Right lobe of liver (tissue), 6 donors: ENCODE measurements at regions not wholly inside any gene's neighbourhood (a gene's known extent, or its start where the extent isn't known, plus 50 kb on each side); places are given as distances from the start of the nearest gene placed in this dataset.

ENCODE experiments used
- ATAC-seq, 4 donors: fragments of 200-7000 bp; cut with Tn5 transposase; one replicate each; pipeline ENCODE4 v1.9.1; 2020; ENCODE audit warnings: mild to moderate bottlenecking in 4 of 4, moderate library complexity in 4 of 4
- DNase-seq, 3 donors: peaks; one replicate each; pipeline ENCODE4 v3.0.0-alpha.2; 2020
- H3K27ac ChIP-seq, 3 donors: fragments of 200-600 bp; one replicate each; pipeline ENCODE4 v1.8.0; 2022
- H3K27me3 ChIP-seq, 2 donors: fragments of 200-600 bp; one replicate each; pipeline ENCODE4 v1.8.0; 2022
- H3K36me3 ChIP-seq, 4 donors: fragments of 200-600 bp; sonication (generic) in 1 of 4; one replicate each; pipeline versions ENCODE4 v1.5.1 to v1.8.0; 2017 to 2022; ENCODE audit warnings: control low read depth in 1 of 4
- H3K4me1 ChIP-seq, 4 donors: fragments of 200-600 bp; sonication (generic) in 1 of 4; one replicate each; pipeline versions ENCODE4 v1.5.1 to v1.8.0; 2017 to 2022; ENCODE audit warnings: control low read depth in 1 of 4
- H3K4me3 ChIP-seq, 3 donors: fragments of 200-600 bp; one replicate each; pipeline ENCODE4 v1.8.0; 2022
- H3K9me3 ChIP-seq, 4 donors: fragments of 200-600 bp; sonication (generic) in 1 of 4; one replicate each; pipeline versions ENCODE4 v1.5.1 to v1.8.0; 2017 to 2022; ENCODE audit warnings: control low read depth in 1 of 4
- POLR2A ChIP-seq: fragments of 450-650 bp; IDR thresholded peaks from one replicate; pipeline ENCODE4 v1.6.1; 2017; ENCODE audit warnings: antibody characterized with exemption, mild to moderate bottlenecking
- WGBS: methylation state at CpG from one replicate; pipeline ENCODE4 v1.1.6; 2018; ENCODE audit warnings: low coverage, low lambda C conversion rate; ENCODE audit not compliant: insufficient coverage; ENCODE audit errors: missing lambda C conversion rate; 5-methylcytosine and 5-hydroxymethylcytosine counted together
- intact Hi-C, 2 donors: fragments of 100-400 bp; cut with DNase I; formaldehyde crosslinking; loops; one replicate each; pipeline versions ENCODE4 v1.11.2 to v1.14.1; 2022
- TF ChIP-seq, protein P1 (sequence below), 4 donors: fragments of 200-600 bp in 3 of 4; fragments of 450-650 bp in 1 of 4; IDR thresholded peaks; one replicate each; pipeline versions ENCODE4 v1.5.1 to v1.8.0; 2016 to 2022; ENCODE audit warnings: antibody characterized with exemption in 4 of 4, mild to moderate bottlenecking in 2 of 4
- donor health status: DM: no; HTN: yes; CAD: no.
- donor health status: DM: no; HTN: no; CAD: no.
- donor health status: DM: no; HTN: no; CAD: no.
- donor health status: DM: no; HTN: yes; CAD: no.
- donor health status: DM: no; HTN: yes; CAD: no.

DNA sequence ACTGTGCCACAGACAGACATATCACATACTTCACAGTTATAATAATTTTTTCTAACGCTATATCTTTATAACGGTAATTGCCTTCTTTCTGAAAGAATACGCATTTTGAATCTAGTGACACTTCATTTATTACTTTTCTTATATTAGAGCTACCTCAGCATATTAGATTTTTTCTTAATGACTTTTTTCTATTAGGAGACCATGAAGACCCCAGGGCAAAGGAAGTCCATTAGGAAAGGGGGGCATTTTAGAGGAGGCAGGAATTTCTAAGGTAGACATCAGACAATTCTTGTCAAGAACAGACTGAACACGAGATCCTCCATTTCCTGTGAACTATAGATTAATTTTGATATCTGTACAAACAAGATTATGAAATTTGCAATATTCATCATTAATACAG, 90.5 kb upstream of the NSMCE3 start:
- intact Hi-C loops, result no loop called here
- no peaks in the 10 kb centered on the region for H3K4me1 ChIP-seq
- H3K9me3 ChIP-seq, result no peaks in the 10 kb centered on the region
- DNase-seq, result no peak
- WGBS, result 57% methylated on average over 4 of the region's 4 CpGs
- no peak overlapping the region for H3K4me3 ChIP-seq
- no peaks in the 10 kb centered on the region for H3K27me3 ChIP-seq
- H3K27ac ChIP-seq, result no peak overlapping the region
- no peak for ATAC-seq
- no peaks in the 10 kb centered on the region for H3K36me3 ChIP-seq
- no peak for TF ChIP-seq POLR2A
- TF ChIP-seq, protein P1, sequence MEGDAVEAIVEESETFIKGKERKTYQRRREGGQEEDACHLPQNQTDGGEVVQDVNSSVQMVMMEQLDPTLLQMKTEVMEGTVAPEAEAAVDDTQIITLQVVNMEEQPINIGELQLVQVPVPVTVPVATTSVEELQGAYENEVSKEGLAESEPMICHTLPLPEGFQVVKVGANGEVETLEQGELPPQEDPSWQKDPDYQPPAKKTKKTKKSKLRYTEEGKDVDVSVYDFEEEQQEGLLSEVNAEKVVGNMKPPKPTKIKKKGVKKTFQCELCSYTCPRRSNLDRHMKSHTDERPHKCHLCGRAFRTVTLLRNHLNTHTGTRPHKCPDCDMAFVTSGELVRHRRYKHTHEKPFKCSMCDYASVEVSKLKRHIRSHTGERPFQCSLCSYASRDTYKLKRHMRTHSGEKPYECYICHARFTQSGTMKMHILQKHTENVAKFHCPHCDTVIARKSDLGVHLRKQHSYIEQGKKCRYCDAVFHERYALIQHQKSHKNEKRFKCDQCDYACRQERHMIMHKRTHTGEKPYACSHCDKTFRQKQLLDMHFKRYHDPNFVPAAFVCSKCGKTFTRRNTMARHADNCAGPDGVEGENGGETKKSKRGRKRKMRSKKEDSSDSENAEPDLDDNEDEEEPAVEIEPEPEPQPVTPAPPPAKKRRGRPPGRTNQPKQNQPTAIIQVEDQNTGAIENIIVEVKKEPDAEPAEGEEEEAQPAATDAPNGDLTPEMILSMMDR (IDR thresholded peaks at IDR 0.05), result no peak

DNA sequence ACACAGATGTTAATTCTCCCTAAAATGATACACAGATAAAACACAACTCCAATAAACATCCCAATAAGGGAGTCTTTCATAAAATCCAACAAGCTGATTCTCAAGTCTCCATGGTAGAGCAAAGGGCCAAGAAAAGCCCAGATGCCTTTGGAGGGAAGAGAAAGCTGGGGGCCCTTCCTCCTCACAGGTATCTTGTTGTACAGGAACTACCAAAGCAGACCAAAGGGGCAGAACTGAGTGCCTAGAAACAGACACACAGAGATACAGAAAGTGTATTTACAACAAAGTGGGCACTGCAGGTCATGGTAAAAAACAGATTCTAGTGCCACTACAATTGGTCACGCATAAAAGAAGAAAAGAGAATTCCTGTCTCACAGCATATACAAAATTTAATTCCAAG, 87.2 kb upstream of the NSMCE3 start:
- intact Hi-C loops, result no loop called here
- no peak for ATAC-seq

DNA sequence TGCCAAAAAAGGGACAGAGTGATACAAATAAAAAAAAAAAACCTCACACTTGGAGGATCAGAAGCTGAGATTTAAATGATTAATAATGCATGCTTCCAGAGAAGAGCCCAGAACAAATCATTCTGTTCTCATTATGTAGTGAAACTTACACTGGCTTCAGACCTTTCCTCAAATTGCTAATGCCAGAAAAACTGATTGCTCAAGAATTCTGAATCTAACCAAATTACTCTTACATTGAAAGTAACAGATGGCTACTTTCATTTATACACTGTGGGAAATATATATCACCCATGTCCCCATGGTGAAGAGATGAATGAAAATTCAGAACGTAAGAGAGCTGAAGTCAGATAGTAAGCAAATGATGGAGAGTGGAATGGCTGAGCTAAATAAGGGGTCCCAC, 85.9 kb upstream of the NSMCE3 start:
- Histone ChIP-seq H3K27ac (no peak overlapping the region), H3K4me1 (no peaks in the 10 kb centered on the region), H3K36me3 (no peaks in the 10 kb centered on the region), H3K4me3 (no peak overlapping the region), H3K27me3 (no peaks in the 10 kb centered on the region), H3K9me3 (no peaks in the 10 kb centered on the region)
- WGBS, result 40% methylated on average over 1 of the region's 1 CpG
- intact Hi-C loops, result no loop called here
- ATAC-seq (no peak), DNase-seq (no peak)
- TF ChIP-seq, protein P1 (IDR thresholded peaks at IDR 0.05), result no peak
- no peak for TF ChIP-seq POLR2A

More for the DNA sequence above, 87.2 kb upstream of the NSMCE3 start:
- DNase-seq, result no peak
- no peaks in the 10 kb centered on the region for H3K9me3 ChIP-seq
- 86% methylated on average over 1 of the region's 1 CpG for whole genome bisulfite sequencing
- no peak overlapping the region for H3K4me3 ChIP-seq
- H3K36me3 ChIP-seq, result no peaks in the 10 kb centered on the region
- H3K4me1 ChIP-seq, result no peaks in the 10 kb centered on the region
- H3K27ac ChIP-seq, result no peak overlapping the region
- TF ChIP-seq POLR2A, result no peak
- TF ChIP-seq, protein P1 (IDR thresholded peaks at IDR 0.05), result no peak
- no peaks in the 10 kb centered on the region for H3K27me3 ChIP-seq

DNA sequence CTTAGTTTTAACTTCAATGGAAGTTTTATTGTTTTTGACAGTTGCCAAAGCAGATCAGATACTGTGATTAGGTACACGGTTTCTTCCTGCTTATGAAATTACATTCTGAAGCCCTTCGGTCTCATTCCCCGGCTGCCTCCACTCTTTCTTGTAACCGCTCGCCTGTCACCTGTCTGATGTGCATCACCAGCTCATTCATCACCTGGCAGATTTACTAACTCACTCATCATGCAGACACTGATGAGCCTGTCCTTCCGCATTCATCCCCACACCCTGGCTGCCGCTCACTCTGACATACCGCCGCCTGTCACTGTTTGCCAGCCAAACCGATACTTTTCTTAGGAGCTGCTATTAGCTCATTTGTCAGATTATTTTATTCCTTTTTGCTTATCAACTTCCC, 82.8 kb upstream of the NSMCE3 start:
- no peaks in the 10 kb centered on the region for H3K4me1 ChIP-seq

More for the DNA sequence above, 82.8 kb upstream of the NSMCE3 start:
- Histone ChIP-seq H3K27me3 (no peaks in the 10 kb centered on the region), H3K27ac (no peak overlapping the region), H3K36me3 (no peaks in the 10 kb centered on the region), H3K9me3 (no peaks in the 10 kb centered on the region), H3K4me3 (no peak overlapping the region)
- ATAC-seq (no peak), DNase-seq (no peak)
- intact Hi-C loops, result no loop called here
- WGBS, result 66% methylated on average over 7 of the region's 10 CpGs
- TF ChIP-seq, protein P1 (IDR thresholded peaks at IDR 0.05), result no peak
